Gastrocnemius medialis (tissue), 4 donors: ENCODE measurements at regions not wholly inside any gene's neighbourhood (a gene's known extent, or its start where the extent isn't known, plus 50 kb on each side); places are given as distances from the start of the nearest gene placed in this dataset.

ENCODE experiments used
- ATAC-seq, 2 donors: fragments of 150-250 bp; one replicate each; pipeline ENCODE4 v1.9.1; 2016
- DNase-seq, 2 donors: peaks; one replicate each; pipeline ENCODE4 v3.0.0-alpha.2; 2019
- H3K27ac ChIP-seq, 4 donors: fragments of 200-600 bp; sonication (generic); 1 replicate in 1 of 4; 2 replicates in 3 of 4; pipeline ENCODE4 v1.5.1; 2016 to 2018; ENCODE audit warnings: mild to moderate bottlenecking in 2 of 4, moderate library complexity in 1 of 4
- H3K27me3 ChIP-seq, 3 donors: fragments of 200-600 bp; sonication (generic) in 2 of 3; 1 replicate in 1 of 3; 2 replicates in 2 of 3; pipeline versions ENCODE4 v1.5.1 to v1.6.0; 2016 to 2019; ENCODE audit warnings: mild to moderate bottlenecking in 1 of 3, moderate library complexity in 1 of 3
- H3K36me3 ChIP-seq, 2 donors: fragments of 200-600 bp; sonication (generic) in 1 of 2; one replicate each; pipeline ENCODE4 v1.5.1; 2017 to 2018
- H3K4me1 ChIP-seq, 2 donors: fragments of 200-600 bp; sonication (generic) in 1 of 2; one replicate each; pipeline ENCODE4 v1.5.1; 2016 to 2017; ENCODE audit warnings: mild to moderate bottlenecking in 2 of 2
- H3K4me3 ChIP-seq, 4 donors: fragments of 200-600 bp; sonication (generic) in 3 of 4; 1 replicate in 1 of 4; 2 replicates in 3 of 4; pipeline ENCODE4 v1.5.1; 2016 to 2019; ENCODE audit warnings: mild to moderate bottlenecking in 2 of 4
- H3K9me3 ChIP-seq, 3 donors: fragments of 200-600 bp; sonication (generic) in 2 of 3; 1 replicate in 1 of 3; 2 replicates in 2 of 3; pipeline ENCODE4 v1.5.1; 2016 to 2019
- POLR2A ChIP-seq, 2 donors: fragments of 450-650 bp; IDR thresholded peaks; one replicate each; pipeline ENCODE4 v1.6.1; 2017; ENCODE audit warnings: antibody characterized with exemption in 2 of 2, mild to moderate bottlenecking in 2 of 2, moderate library complexity in 2 of 2
- in situ Hi-C, 4 donors: fragments of 200-750 bp; cut with MboI; loops; one replicate each; pipeline versions ENCODE4 v1.15.0 to v1.8.0; 2017; ENCODE audit warnings: low sequenced_read_pairs in 4 of 4
- intact Hi-C: fragments of 100-400 bp; cut with DNase I; formaldehyde crosslinking; loops from one replicate; pipeline ENCODE4 v1.15.1; 2023; ENCODE audit warnings: low total_unique reads
- TF ChIP-seq, protein P1 (sequence below), 5 experiments: fragments of 450-650 bp in 3 of 5; fragments of 200-600 bp in 2 of 5; sonication (generic) in 2 of 5; IDR thresholded peaks in 4 of 5; conservative IDR thresholded peaks in 1 of 5; 1 replicate in 4 of 5; 2 replicates in 1 of 5; pipeline ENCODE4 v1.5.1; 2016 to 2019; ENCODE audit warnings: antibody characterized with exemption in 5 of 5, mild to moderate bottlenecking in 3 of 5, moderate library complexity in 3 of 5

DNA sequence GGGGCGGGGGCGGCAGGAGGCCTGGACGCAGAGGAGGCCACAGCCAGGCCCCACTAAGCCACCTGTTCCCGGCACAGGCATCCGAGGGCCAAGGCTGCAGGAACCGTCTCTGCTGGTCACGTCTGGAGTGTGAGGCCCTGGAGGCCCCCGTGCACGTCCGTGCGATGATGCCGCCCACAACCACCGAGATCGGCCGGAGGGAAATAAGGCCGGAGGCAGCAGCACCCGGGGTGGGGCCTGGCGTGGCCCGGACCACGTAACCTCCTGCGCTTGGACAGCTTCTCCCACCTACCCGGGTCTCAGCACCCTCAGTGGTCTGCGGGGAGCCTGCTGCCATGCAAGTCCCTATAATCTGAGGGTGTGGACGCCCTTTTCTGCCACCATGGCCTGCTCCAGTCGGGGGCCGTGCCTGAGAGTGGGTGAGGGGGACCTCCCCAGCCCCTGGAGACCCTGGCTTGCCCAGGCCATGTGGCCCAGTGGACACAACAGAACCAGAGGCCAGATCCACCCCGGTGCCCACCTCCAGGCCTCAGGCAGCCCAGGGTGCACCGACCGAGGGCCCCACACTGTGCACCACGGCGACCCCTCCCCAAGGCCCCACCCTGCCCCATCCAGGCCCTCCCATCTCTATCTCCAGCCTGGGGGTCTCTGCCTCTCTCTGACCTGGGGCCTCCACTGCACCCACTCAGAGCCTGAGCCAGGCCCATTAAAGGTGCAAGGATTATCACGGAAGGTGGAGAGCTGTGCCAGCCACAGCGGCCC lies 83.1 kb downstream of the PDGFA start:
- no peaks in the 10 kb centered on the region for H3K9me3 ChIP-seq
- no peak for DNase-seq
- intact Hi-C loops, result no loop called here
- no peak overlapping the region for H3K27ac ChIP-seq
- in situ Hi-C loops, result no loop called here
- no peaks in the 10 kb centered on the region for H3K27me3 ChIP-seq
- no peaks in the 10 kb centered on the region for H3K36me3 ChIP-seq
- no peak for ATAC-seq
- H3K4me3 ChIP-seq, result no peak overlapping the region
- TF ChIP-seq, protein P1, sequence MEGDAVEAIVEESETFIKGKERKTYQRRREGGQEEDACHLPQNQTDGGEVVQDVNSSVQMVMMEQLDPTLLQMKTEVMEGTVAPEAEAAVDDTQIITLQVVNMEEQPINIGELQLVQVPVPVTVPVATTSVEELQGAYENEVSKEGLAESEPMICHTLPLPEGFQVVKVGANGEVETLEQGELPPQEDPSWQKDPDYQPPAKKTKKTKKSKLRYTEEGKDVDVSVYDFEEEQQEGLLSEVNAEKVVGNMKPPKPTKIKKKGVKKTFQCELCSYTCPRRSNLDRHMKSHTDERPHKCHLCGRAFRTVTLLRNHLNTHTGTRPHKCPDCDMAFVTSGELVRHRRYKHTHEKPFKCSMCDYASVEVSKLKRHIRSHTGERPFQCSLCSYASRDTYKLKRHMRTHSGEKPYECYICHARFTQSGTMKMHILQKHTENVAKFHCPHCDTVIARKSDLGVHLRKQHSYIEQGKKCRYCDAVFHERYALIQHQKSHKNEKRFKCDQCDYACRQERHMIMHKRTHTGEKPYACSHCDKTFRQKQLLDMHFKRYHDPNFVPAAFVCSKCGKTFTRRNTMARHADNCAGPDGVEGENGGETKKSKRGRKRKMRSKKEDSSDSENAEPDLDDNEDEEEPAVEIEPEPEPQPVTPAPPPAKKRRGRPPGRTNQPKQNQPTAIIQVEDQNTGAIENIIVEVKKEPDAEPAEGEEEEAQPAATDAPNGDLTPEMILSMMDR (IDR thresholded peaks at IDR 0.05 in 4 of 5, conservative IDR thresholded peaks at IDR 0.05 in 1 of 5), result no peak
- no peak for TF ChIP-seq POLR2A (IDR thresholded peaks at IDR 0.05)
- H3K4me1 ChIP-seq, result peaks cover 10 to 22% of the 10 kb centered on the region in 2 donors

DNA sequence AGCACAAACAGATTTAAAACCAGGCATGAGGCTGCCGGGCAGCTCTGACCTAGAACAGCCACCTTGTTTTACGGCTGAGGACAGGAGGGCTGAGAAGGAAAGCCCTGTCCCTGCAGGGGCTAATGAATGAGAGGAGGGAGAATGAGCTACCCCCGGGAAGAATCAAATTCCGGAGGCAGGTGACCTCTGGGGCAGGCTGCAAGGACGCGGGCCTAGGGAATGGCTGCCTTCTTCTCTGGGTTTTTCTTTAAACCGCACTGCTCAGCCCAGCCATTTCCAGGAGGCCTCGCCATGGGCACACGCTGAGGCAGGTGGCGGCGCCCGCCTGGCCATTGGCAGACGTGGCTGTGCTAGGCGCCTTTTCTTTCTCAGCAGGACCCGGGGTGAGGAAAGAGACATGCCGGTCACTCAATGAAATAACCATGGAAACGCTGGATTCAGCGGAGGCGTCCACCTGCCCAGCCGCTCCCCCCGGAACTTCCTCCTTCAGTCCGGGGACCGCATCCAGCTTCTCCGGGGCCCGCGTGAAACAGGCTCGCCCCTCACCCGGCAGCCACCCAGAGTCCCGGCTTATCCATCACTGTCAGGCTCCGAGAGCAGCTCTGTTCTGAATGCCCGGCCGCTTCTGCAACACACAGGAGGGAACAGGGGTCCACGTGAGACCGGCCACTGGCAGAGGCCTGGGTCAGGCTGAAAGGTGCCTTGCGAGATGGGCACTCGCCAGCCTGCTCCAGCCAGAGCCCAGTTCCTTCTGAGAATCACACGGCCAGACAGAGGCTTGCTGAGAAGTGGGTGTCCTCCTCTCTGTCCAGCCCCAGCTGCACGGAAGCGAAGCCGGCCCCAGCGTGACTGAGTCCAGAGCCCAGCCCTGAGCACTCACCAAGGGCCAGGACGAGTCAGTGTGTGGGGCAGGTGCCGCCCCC lies 82.1 kb downstream of the PDGFA start:
- H3K27ac ChIP-seq, result peak overlapping the region in 1 of 4 donors; percentile 10
- H3K9me3 ChIP-seq, result no peaks in the 10 kb centered on the region
- H3K4me1 ChIP-seq, result peaks cover 19 to 28% of the 10 kb centered on the region in 2 donors
- in situ Hi-C loops (no loop called here), intact Hi-C loops (no loop called here)
- no peak overlapping the region for H3K4me3 ChIP-seq
- TF ChIP-seq, protein P1 (IDR thresholded peaks at IDR 0.05 in 4 of 5, conservative IDR thresholded peaks at IDR 0.05 in 1 of 5), result no peak
- TF ChIP-seq POLR2A (IDR thresholded peaks at IDR 0.05), result no peak
- H3K36me3 ChIP-seq, result no peaks in the 10 kb centered on the region
- ATAC-seq, result peak in 1 of 2 donors; percentile 2
- no peak for DNase-seq
- H3K27me3 ChIP-seq, result no peaks in the 10 kb centered on the region

DNA sequence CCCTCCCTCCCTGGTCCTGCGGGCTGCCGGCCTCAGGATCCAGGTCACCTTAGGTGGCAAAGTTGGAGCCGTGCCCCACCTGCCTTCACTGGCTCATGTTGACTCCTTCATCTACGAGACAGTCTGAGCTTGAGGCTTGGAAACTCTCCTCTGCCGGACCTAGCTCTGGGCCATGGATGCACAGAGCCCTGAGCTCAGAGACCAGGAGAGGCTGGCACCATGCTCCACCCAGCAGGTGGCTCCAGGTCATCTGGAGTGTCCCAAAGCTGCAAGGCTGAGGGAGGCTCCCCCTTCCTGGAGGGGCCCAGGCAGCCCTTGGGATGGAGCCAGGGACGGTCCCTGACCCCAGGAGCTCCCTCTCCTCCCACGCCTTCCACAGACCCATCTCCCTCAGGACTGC lies 81.3 kb downstream of the PDGFA start:
- TF ChIP-seq, protein P1 (IDR thresholded peaks at IDR 0.05 in 4 of 5, conservative IDR thresholded peaks at IDR 0.05 in 1 of 5), result peak in 1 of 5 experiments; percentile 29
- TF ChIP-seq POLR2A (IDR thresholded peaks at IDR 0.05), result no peak
- H3K27me3 ChIP-seq, result no peaks in the 10 kb centered on the region
- peak overlapping the region in 1 of 4 donors; percentile 10 for H3K27ac ChIP-seq
- DNase-seq (peak in 1 of 2 donors; percentile 42), ATAC-seq (peak; percentile 17 to 25)
- in situ Hi-C loops (no loop called here), intact Hi-C loops (no loop called here)
- no peak overlapping the region for H3K4me3 ChIP-seq
- H3K36me3 ChIP-seq, result no peaks in the 10 kb centered on the region
- peaks cover 19 to 28% of the 10 kb centered on the region in 2 donors for H3K4me1 ChIP-seq
- no peaks in the 10 kb centered on the region for H3K9me3 ChIP-seq

DNA sequence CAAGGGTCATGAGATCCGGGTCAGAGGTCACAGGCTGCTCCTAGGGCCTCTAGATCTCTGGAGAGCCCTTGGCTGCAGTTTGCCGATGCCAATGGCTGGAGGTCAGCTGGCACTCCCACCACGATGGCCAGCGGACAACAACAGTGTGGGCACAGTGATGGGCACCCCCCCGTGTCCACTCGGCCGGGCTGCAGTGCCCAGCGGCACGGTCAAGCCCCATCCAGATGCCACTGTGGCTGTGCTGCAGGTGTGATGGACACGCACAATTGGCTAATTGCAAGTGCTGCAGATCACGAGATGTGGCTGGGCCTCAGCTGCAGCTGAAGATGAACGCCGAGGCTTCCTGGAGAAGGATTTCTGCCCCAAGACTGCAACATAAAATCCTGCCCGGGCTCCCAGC lies 80.7 kb downstream of the PDGFA start:
- H3K9me3 ChIP-seq, result no peaks in the 10 kb centered on the region
- in situ Hi-C loops, result no loop called here
- peaks cover 19 to 28% of the 10 kb centered on the region in 2 donors for H3K4me1 ChIP-seq
- ATAC-seq (no peak), DNase-seq (no peak)
- no peak overlapping the region for H3K4me3 ChIP-seq
- no peaks in the 10 kb centered on the region for H3K27me3 ChIP-seq
- TF ChIP-seq, protein P1 (IDR thresholded peaks at IDR 0.05 in 4 of 5, conservative IDR thresholded peaks at IDR 0.05 in 1 of 5), result no peak
- TF ChIP-seq POLR2A (IDR thresholded peaks at IDR 0.05), result no peak
- H3K27ac ChIP-seq, result no peak overlapping the region
- intact Hi-C loops, result no loop called here
- H3K36me3 ChIP-seq, result no peaks in the 10 kb centered on the region
